HG03280 (cell line): ENCODE measurements at regions not wholly inside any gene's neighbourhood (a gene's known extent, or its start where the extent isn't known, plus 50 kb on each side); places are given as distances from the start of the nearest gene placed in this dataset.
"Not testable (repeated sequence)": the region's sequence is repeated elsewhere in the genome, so short reads cannot be mapped to it uniquely, and the experiment has no call there.

ENCODE experiments used
- ATAC-seq: cut with Tn5 transposase; IDR thresholded peaks from one replicate; pipeline ENCODE4 v1.9.1; 2021; ENCODE audit warnings: mild to moderate bottlenecking, moderate library complexity; ENCODE audit not compliant: unreplicated experiment

- no peak for ATAC-seq
Measured at GRCh38 chr9:117649126-117649525, 55.1 kb upstream of the TLR4 start.

GRCh38 chr9:117644932-117645636, 59.1 kb upstream of the TLR4 start:
- ATAC-seq: peak; percentile 19

- peak; percentile 70 for ATAC-seq
Measured at GRCh38 chr9:117644133-117644931, 59.9 kb upstream of the TLR4 start.

GRCh38 chr9:117643288-117643654, 60.9 kb upstream of the TLR4 start:
- no peak for ATAC-seq

GRCh38 chr9:117642571-117643287, 61.5 kb upstream of the TLR4 start:
- not testable (repeated sequence) for ATAC-seq

GRCh38 chr9:117636681-117637080, 67.5 kb upstream of the TLR4 start:
- ATAC-seq: no peak

GRCh38 chr9:117625154-117625553, 79.0 kb upstream of the TLR4 start:
- ATAC-seq: no peak

GRCh38 chr9:117624106-117624505, 80.1 kb upstream of the TLR4 start:
- no peak for ATAC-seq

- no peak for ATAC-seq
Measured at GRCh38 chr9:117622347-117622746, 81.9 kb upstream of the TLR4 start.

GRCh38 chr9:117616431-117616831, 87.8 kb upstream of the TLR4 start:
- no peak for ATAC-seq

- ATAC-seq: no peak
Measured at GRCh38 chr9:117612317-117612716, 91.9 kb upstream of the TLR4 start.

- ATAC-seq: no peak
Measured at GRCh38 chr9:117597977-117598376, 106.2 kb upstream of the TLR4 start.

- ATAC-seq: no peak
Measured at GRCh38 chr9:117596678-117597077, 107.5 kb upstream of the TLR4 start.

GRCh38 chr9:117595650-117596049, 108.6 kb upstream of the TLR4 start:
- ATAC-seq: no peak

GRCh38 chr9:117587263-117587662, 116.9 kb upstream of the TLR4 start:
- ATAC-seq: no peak

GRCh38 chr9:117574099-117574498, 130.1 kb upstream of the TLR4 start:
- ATAC-seq: no peak

GRCh38 chr9:117564839-117565238, 139.4 kb upstream of the TLR4 start:
- no peak for ATAC-seq

- no peak for ATAC-seq
Measured at GRCh38 chr9:117561761-117562160, 142.4 kb upstream of the TLR4 start.

- peak; percentile 87 for ATAC-seq
Measured at GRCh38 chr9:117555964-117556629, 141.2 kb upstream of the ASTN2 start.

- ATAC-seq: no peak
Measured at GRCh38 chr9:117552811-117553210, 138.0 kb upstream of the ASTN2 start.

GRCh38 chr9:117551171-117551570, 136.3 kb upstream of the ASTN2 start:
- no peak for ATAC-seq
